SH-SY5Y (cell line): ENCODE measurements at regions not wholly inside any gene's neighbourhood (a gene's known extent, or its start where the extent isn't known, plus 50 kb on each side); places are given as distances from the start of the nearest gene placed in this dataset.

Experiments used
- GATA2 ChIP-seq: IDR thresholded peaks from 2 replicates; pipeline ENCODE4 v1.6.1; 2011; ENCODE audit warnings: mild to moderate bottlenecking, low read depth, low read length
- GATA3 ChIP-seq: IDR thresholded peaks from 2 replicates; pipeline ENCODE4 v1.6.1; 2011; ENCODE audit warnings: low read depth, mild to moderate bottlenecking, low read length, moderate library complexity

DNA sequence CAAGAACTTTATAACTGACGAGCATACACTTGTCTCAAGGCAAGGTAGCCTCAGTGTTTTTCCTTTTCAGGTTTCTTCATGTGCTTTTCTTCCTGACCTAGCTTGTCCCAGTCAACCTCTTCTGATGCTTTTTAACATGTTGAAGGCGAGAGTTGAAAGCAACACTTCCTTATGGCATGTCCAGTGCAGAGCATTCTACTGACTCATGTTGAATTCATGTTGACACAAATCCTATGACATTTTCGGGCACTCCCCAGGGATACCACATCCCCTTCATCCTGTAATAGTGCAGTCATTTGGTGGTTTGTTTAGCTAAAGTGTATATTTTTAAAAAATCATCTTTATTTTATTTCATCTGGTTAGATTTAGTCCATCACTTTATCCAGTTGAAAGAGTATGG, 75.9 kb upstream of the CBLB start:
- TF ChIP-seq GATA2: no peak
- no peak for TF ChIP-seq GATA3
